Activated naive CD4-positive, alpha-beta T cell treated with anti-CD3 and anti-CD28 coated beads, Interleukin-2, amount 50 U/mL, for 72 hours (primary cell): ENCODE measurements at regions not wholly inside any gene's neighbourhood (a gene's known extent, or its start where the extent isn't known, plus 50 kb on each side); places are given as distances from the start of the nearest gene placed in this dataset.

ENCODE experiments used
- ATAC-seq, 2 donors: fragments of 150-1000 bp; cut with Tn5 transposase; 2 replicates each; pipeline ENCODE4 v1.10.0; 2021; ENCODE audit warnings: mild to moderate bottlenecking in 2 of 2, moderate library complexity in 2 of 2
- DNase-seq, 2 donors: peaks; one replicate each; pipeline ENCODE4 v3.0.0; 2021 to 2022; ENCODE audit warnings: low spot score in 2 of 2
- H3K27ac Mint-ChIP-seq, 2 donors: one replicate each; pipeline ENCODE4 v1.8.0; 2022; ENCODE audit warnings: mild to moderate bottlenecking in 2 of 2, mixed read lengths in 2 of 2
- H3K36me3 Mint-ChIP-seq, 2 donors: one replicate each; pipeline ENCODE4 v1.8.0; 2022; ENCODE audit warnings: mixed read lengths in 2 of 2
- H3K9me3 Mint-ChIP-seq, 2 donors: one replicate each; pipeline ENCODE4 v1.8.0; 2022; ENCODE audit warnings: mixed read lengths in 2 of 2

- Mint-ChIP-seq H3K27ac (no peak overlapping the region), H3K36me3 (no peaks in the 10 kb centered on the region), H3K9me3 (peaks cover 0 to 3% of the 10 kb centered on the region in 2 donors)
- DNase-seq: no peak
- ATAC-seq: no peak
Measured at GRCh38 chr16:54231919-54232318, 54.7 kb downstream of the IRX3 start.

GRCh38 chr16:54231336-54231735, 55.3 kb downstream of the IRX3 start:
- Mint-ChIP-seq H3K27ac (no peak overlapping the region), H3K9me3 (peaks cover 0 to 1% of the 10 kb centered on the region in 2 donors), H3K36me3 (no peaks in the 10 kb centered on the region)
- DNase-seq: no peak
- no peak for ATAC-seq

GRCh38 chr16:54228325-54228724, 58.3 kb downstream of the IRX3 start:
- H3K27ac Mint-ChIP-seq: no peak overlapping the region
- no peak for ATAC-seq

GRCh38 chr16:54226296-54227010, 60.1 kb downstream of the IRX3 start:
- Mint-ChIP-seq H3K27ac (no peak overlapping the region), H3K36me3 (no peaks in the 10 kb centered on the region), H3K9me3 (no peaks in the 10 kb centered on the region)
- ATAC-seq (no peak), DNase-seq (no peak)

More at GRCh38 chr16:54228325-54228724, 58.3 kb downstream of the IRX3 start:
- H3K36me3 Mint-ChIP-seq: no peaks in the 10 kb centered on the region
- DNase-seq: no peak
- H3K9me3 Mint-ChIP-seq: no peaks in the 10 kb centered on the region

- H3K36me3 Mint-ChIP-seq: no peaks in the 10 kb centered on the region
- H3K9me3 Mint-ChIP-seq: no peaks in the 10 kb centered on the region
Measured at GRCh38 chr16:54219709-54220108, 66.9 kb downstream of the IRX3 start.

GRCh38 chr16:54216688-54217087, 69.9 kb downstream of the IRX3 start:
- no peaks in the 10 kb centered on the region for H3K9me3 Mint-ChIP-seq
- H3K36me3 Mint-ChIP-seq: no peaks in the 10 kb centered on the region
- no peak for DNase-seq
- ATAC-seq: no peak
- no peak overlapping the region for H3K27ac Mint-ChIP-seq

More at GRCh38 chr16:54219709-54220108, 66.9 kb downstream of the IRX3 start:
- ATAC-seq (no peak), DNase-seq (no peak)
- H3K27ac Mint-ChIP-seq: no peak overlapping the region

GRCh38 chr16:54216268-54216667, 70.3 kb downstream of the IRX3 start:
- Mint-ChIP-seq H3K36me3 (no peaks in the 10 kb centered on the region), H3K27ac (no peak overlapping the region), H3K9me3 (no peaks in the 10 kb centered on the region)
- ATAC-seq: no peak
- DNase-seq: no peak

GRCh38 chr16:54215471-54215870, 71.1 kb downstream of the IRX3 start:
- Mint-ChIP-seq H3K9me3 (no peaks in the 10 kb centered on the region), H3K27ac (no peak overlapping the region), H3K36me3 (no peaks in the 10 kb centered on the region)
- ATAC-seq (no peak), DNase-seq (no peak)

- no peak for ATAC-seq
- Mint-ChIP-seq H3K36me3 (no peaks in the 10 kb centered on the region), H3K27ac (no peak overlapping the region), H3K9me3 (no peaks in the 10 kb centered on the region)
- no peak for DNase-seq
Measured at GRCh38 chr16:54213322-54213721, 73.3 kb downstream of the IRX3 start.

GRCh38 chr16:54212893-54213292, 73.7 kb downstream of the IRX3 start:
- Mint-ChIP-seq H3K27ac (no peak overlapping the region), H3K36me3 (no peaks in the 10 kb centered on the region), H3K9me3 (no peaks in the 10 kb centered on the region)
- DNase-seq: no peak
- ATAC-seq: no peak

- ATAC-seq (no peak), DNase-seq (no peak)
- Mint-ChIP-seq H3K9me3 (no peaks in the 10 kb centered on the region), H3K27ac (no peak overlapping the region), H3K36me3 (no peaks in the 10 kb centered on the region)
Measured at GRCh38 chr16:54211203-54211602, 75.4 kb downstream of the IRX3 start.

GRCh38 chr16:54210452-54211125, 76.0 kb downstream of the IRX3 start:
- DNase-seq (no peak), ATAC-seq (no peak)
- no peak overlapping the region for H3K27ac Mint-ChIP-seq
- no peaks in the 10 kb centered on the region for H3K36me3 Mint-ChIP-seq
- no peaks in the 10 kb centered on the region for H3K9me3 Mint-ChIP-seq

- H3K9me3 Mint-ChIP-seq: peaks cover 0 to 3% of the 10 kb centered on the region in 2 donors
- DNase-seq (no peak), ATAC-seq (no peak)
- H3K36me3 Mint-ChIP-seq: no peaks in the 10 kb centered on the region
- H3K27ac Mint-ChIP-seq: no peak overlapping the region
Measured at GRCh38 chr16:54208237-54208636, 78.3 kb downstream of the IRX3 start.

- Mint-ChIP-seq H3K9me3 (peaks cover 0 to 3% of the 10 kb centered on the region in 2 donors), H3K36me3 (no peaks in the 10 kb centered on the region), H3K27ac (no peak overlapping the region)
- DNase-seq (no peak), ATAC-seq (no peak)
Measured at GRCh38 chr16:54207837-54208236, 78.8 kb downstream of the IRX3 start.

GRCh38 chr16:54204756-54205155, 81.8 kb downstream of the IRX3 start:
- ATAC-seq (no peak), DNase-seq (no peak)
- H3K36me3 Mint-ChIP-seq: peaks cover 0 to 6% of the 10 kb centered on the region in 2 donors
- H3K9me3 Mint-ChIP-seq: peaks cover 3 to 4% of the 10 kb centered on the region in 2 donors
- peak overlapping the region in 1 of 2 donors; percentile 81 for H3K27ac Mint-ChIP-seq

GRCh38 chr16:54203851-54204505, 82.6 kb downstream of the IRX3 start:
- no peak for DNase-seq
- ATAC-seq: no peak
- peaks cover 3 to 4% of the 10 kb centered on the region in 2 donors for H3K9me3 Mint-ChIP-seq
- H3K36me3 Mint-ChIP-seq: peaks cover 0 to 6% of the 10 kb centered on the region in 2 donors
- H3K27ac Mint-ChIP-seq: no peak overlapping the region

GRCh38 chr16:54203384-54203783, 83.2 kb downstream of the IRX3 start:
- no peak overlapping the region for H3K27ac Mint-ChIP-seq
- ATAC-seq: no peak

More at GRCh38 chr16:54203384-54203783, 83.2 kb downstream of the IRX3 start:
- Mint-ChIP-seq H3K9me3 (peaks cover 3 to 4% of the 10 kb centered on the region in 2 donors), H3K36me3 (peaks cover 0 to 6% of the 10 kb centered on the region in 2 donors)
- DNase-seq: no peak
